Adrenal gland (tissue), 5 donors: ENCODE measurements at regions not wholly inside any gene's neighbourhood (a gene's known extent, or its start where the extent isn't known, plus 50 kb on each side); places are given as distances from the start of the nearest gene placed in this dataset.

Source experiments
- POLR2A ChIP-seq, 2 donors: fragments of 450-650 bp; IDR thresholded peaks; one replicate each; pipeline ENCODE4 v1.6.1; 2017; ENCODE audit warnings: antibody characterized with exemption in 2 of 2, mild to moderate bottlenecking in 2 of 2, moderate library complexity in 1 of 2
- TF ChIP-seq, protein P1 (sequence below), 6 experiments: fragments of 450-650 bp in 4 of 6; fragments of 200-600 bp in 2 of 6; sonication (generic) in 1 of 6; IDR thresholded peaks; 1 replicate in 5 of 6; 2 replicates in 1 of 6; pipeline versions ENCODE4 v1.5.1 to v1.8.0; 2016 to 2021; ENCODE audit warnings: antibody characterized with exemption in 6 of 6, mild to moderate bottlenecking in 2 of 6, moderate library complexity in 1 of 6
- donor health status: DM: no; HTN: no; CAD: no.

DNA sequence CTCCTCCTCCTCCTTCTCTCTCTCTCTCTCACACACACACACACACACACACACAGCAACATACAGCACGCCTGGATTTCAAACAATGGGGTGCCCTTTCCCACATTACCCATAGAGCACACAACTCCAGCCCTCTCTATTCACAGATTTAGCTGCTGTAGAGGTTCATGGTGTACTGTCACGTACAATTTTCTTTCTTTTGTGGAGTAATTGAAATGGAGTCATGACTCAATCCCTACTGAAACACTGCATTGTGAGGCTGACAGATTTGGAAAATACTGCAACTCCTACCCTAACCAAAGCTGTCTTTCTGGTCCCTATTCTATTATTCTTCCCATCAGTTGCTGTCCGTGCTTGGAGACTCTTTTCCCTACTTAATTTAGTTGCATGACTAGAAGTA, 166.9 kb downstream of the EDN1 start:
- TF ChIP-seq, protein P1, sequence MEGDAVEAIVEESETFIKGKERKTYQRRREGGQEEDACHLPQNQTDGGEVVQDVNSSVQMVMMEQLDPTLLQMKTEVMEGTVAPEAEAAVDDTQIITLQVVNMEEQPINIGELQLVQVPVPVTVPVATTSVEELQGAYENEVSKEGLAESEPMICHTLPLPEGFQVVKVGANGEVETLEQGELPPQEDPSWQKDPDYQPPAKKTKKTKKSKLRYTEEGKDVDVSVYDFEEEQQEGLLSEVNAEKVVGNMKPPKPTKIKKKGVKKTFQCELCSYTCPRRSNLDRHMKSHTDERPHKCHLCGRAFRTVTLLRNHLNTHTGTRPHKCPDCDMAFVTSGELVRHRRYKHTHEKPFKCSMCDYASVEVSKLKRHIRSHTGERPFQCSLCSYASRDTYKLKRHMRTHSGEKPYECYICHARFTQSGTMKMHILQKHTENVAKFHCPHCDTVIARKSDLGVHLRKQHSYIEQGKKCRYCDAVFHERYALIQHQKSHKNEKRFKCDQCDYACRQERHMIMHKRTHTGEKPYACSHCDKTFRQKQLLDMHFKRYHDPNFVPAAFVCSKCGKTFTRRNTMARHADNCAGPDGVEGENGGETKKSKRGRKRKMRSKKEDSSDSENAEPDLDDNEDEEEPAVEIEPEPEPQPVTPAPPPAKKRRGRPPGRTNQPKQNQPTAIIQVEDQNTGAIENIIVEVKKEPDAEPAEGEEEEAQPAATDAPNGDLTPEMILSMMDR (IDR thresholded peaks at IDR 0.05) = no peak
- TF ChIP-seq POLR2A (IDR thresholded peaks at IDR 0.05) = no peak
